Keratinocyte (primary cell): ENCODE measurements at regions not wholly inside any gene's neighbourhood (a gene's known extent, or its start where the extent isn't known, plus 50 kb on each side); places are given as distances from the start of the nearest gene placed in this dataset.

Source experiments
- DNase-seq: peaks from one replicate; pipeline ENCODE4 v3.0.0-alpha.2; 2011; ENCODE audit warnings: low read depth, missing footprints, low spot score
- FAIRE-seq: peaks from 2 replicates; lab custom pipeline; 2011; peaks lifted over from hg19 to GRCh38; lab: Jason Lieb, UNC
- H2AFZ ChIP-seq: 2 replicates; pipeline ENCODE4 v1.6.0; 2012; ENCODE audit warnings: low read length, control low read depth, inconsistent platforms; ENCODE audit not compliant: control insufficient read depth
- H3K27ac ChIP-seq: 2 replicates; pipeline ENCODE4 v1.5.1; 2011; ENCODE audit warnings: low read length; ENCODE audit not compliant: control insufficient read depth, insufficient read depth
- H3K27me3 ChIP-seq: 3 replicates; pipeline ENCODE4 v1.6.0; 2011; ENCODE audit warnings: low read length; ENCODE audit not compliant: control insufficient read depth, insufficient read depth; ENCODE audit errors: extremely low read depth
- H3K36me3 ChIP-seq, 2 experiments: 2 replicates in 1 of 2; 3 replicates in 1 of 2; pipeline ENCODE4 v1.5.1; 2011; ENCODE audit warnings: low read length in 2 of 2, mild to moderate bottlenecking in 1 of 2; ENCODE audit not compliant: control insufficient read depth in 2 of 2, insufficient read depth in 2 of 2; ENCODE audit errors: extremely low read depth in 1 of 2
- H3K4me1 ChIP-seq: 3 replicates; pipeline ENCODE4 v1.5.1; 2011; ENCODE audit warnings: low read length; ENCODE audit not compliant: control insufficient read depth, insufficient read depth; ENCODE audit errors: extremely low read depth
- H3K4me2 ChIP-seq: 3 replicates; pipeline ENCODE4 v1.6.0; 2011; ENCODE audit warnings: low read depth, low read length; ENCODE audit not compliant: control insufficient read depth, insufficient read depth; ENCODE audit errors: extremely low read depth
- H3K4me3 ChIP-seq, 3 experiments: fragments of 200-600 bp in 1 of 3; sonication (generic) in 1 of 3; 2 replicates in 2 of 3; 3 replicates in 1 of 3; pipeline ENCODE4 v1.5.1; 2011 to 2016; ENCODE audit warnings: low read length in 3 of 3, mild to moderate bottlenecking in 3 of 3, control low read depth in 2 of 3, inconsistent platforms in 1 of 3, low read depth in 1 of 3, mixed read lengths in 1 of 3, mixed run types in 1 of 3, moderate library complexity in 1 of 3; ENCODE audit not compliant: control insufficient read depth in 2 of 3, insufficient read depth in 2 of 3; ENCODE audit errors: extremely low read depth in 1 of 3
- H3K79me2 ChIP-seq: 2 replicates; pipeline ENCODE4 v1.6.0; 2012; ENCODE audit warnings: low read length; ENCODE audit not compliant: control insufficient read depth, insufficient read depth
- H3K9ac ChIP-seq: 3 replicates; pipeline ENCODE4 v1.6.0; 2011; ENCODE audit warnings: low read length; ENCODE audit not compliant: control insufficient read depth, insufficient read depth; ENCODE audit errors: extremely low read depth
- H3K9me1 ChIP-seq: 3 replicates; pipeline ENCODE4 v1.6.0; 2011; ENCODE audit warnings: low read length; ENCODE audit not compliant: control insufficient read depth, insufficient read depth; ENCODE audit errors: extremely low read depth
- H3K9me3 ChIP-seq: 2 replicates; pipeline ENCODE4 v1.5.1; 2012; ENCODE audit warnings: low read depth, low read length; ENCODE audit not compliant: control insufficient read depth
- H4K20me1 ChIP-seq: 3 replicates; pipeline ENCODE4 v1.6.0; 2011; ENCODE audit warnings: low read length; ENCODE audit not compliant: control insufficient read depth, insufficient read depth; ENCODE audit errors: extremely low read depth
- CTCF ChIP-seq, 3 experiments: IDR thresholded peaks in 1 of 3; conservative IDR thresholded peaks in 1 of 3; optimal IDR thresholded peaks in 1 of 3; 2 replicates in 2 of 3; 3 replicates in 1 of 3; pipeline versions ENCODE3 to v1.5.1; 2011; ENCODE audit warnings: low read length in 3 of 3, mild to moderate bottlenecking in 3 of 3, moderate library complexity in 2 of 3, control low read depth in 1 of 3, inconsistent platforms in 1 of 3; ENCODE audit not compliant: insufficient read depth in 2 of 3; ENCODE audit errors: extremely low read depth in 1 of 3
- EZH2 ChIP-seq: IDR thresholded peaks from one replicate; pipeline ENCODE4 v1.6.1; 2012; ENCODE audit warnings: inconsistent platforms, mild to moderate bottlenecking, low read length, moderate library complexity
- dilution Hi-C: fragments of 300-500 bp; cut with MboI; formaldehyde crosslinking; loops from one replicate; pipeline ENCODE4 v1.7.0; 2020; ENCODE audit warnings: low sequenced_read_pairs; ENCODE audit not compliant: extremely low pct_ligation_motif_present

GRCh38 chr3:1945698-1946097 lies 153.0 kb upstream of the CNTN4 start:
- no peak for TF ChIP-seq CTCF (optimal IDR thresholded peaks at IDR 0.05 in 1 of 3, IDR thresholded peaks at IDR 0.05 in 1 of 3, conservative IDR thresholded peaks at IDR 0.05 in 1 of 3; ENCODE audit: extremely low read depth in 1 of 3, insufficient read depth in 2 of 3, low read length in 3 of 3)
- no peaks in the 10 kb centered on the region for H4K20me1 ChIP-seq
- no peak overlapping the region for H2AFZ ChIP-seq
- no peaks in the 10 kb centered on the region for H3K4me1 ChIP-seq
- H3K4me2 ChIP-seq: no peak overlapping the region
- H3K27ac ChIP-seq: no peak overlapping the region
- no peaks in the 10 kb centered on the region for H3K36me3 ChIP-seq
- no peak for FAIRE-seq
- H3K9me1 ChIP-seq: no peaks in the 10 kb centered on the region
- no peaks in the 10 kb centered on the region for H3K79me2 ChIP-seq
- H3K27me3 ChIP-seq: no peaks in the 10 kb centered on the region
- DNase-seq: no peak
- dilution Hi-C loops: no loop called here
- no peak overlapping the region for H3K9ac ChIP-seq
- H3K4me3 ChIP-seq: no peak overlapping the region
- H3K9me3 ChIP-seq: no peaks in the 10 kb centered on the region

GRCh38 chr3:1953536-1953935 lies 145.1 kb upstream of the CNTN4 start:
- H3K4me1 ChIP-seq: no peaks in the 10 kb centered on the region
- no peaks in the 10 kb centered on the region for H3K79me2 ChIP-seq
- no peak overlapping the region for H3K9ac ChIP-seq
- no peaks in the 10 kb centered on the region for H3K9me1 ChIP-seq
- no peak overlapping the region for H3K4me2 ChIP-seq
- no peak for FAIRE-seq
- H4K20me1 ChIP-seq: no peaks in the 10 kb centered on the region
- H3K36me3 ChIP-seq: no peaks in the 10 kb centered on the region
- no peaks in the 10 kb centered on the region for H3K9me3 ChIP-seq
- TF ChIP-seq CTCF (optimal IDR thresholded peaks at IDR 0.05 in 1 of 3, IDR thresholded peaks at IDR 0.05 in 1 of 3, conservative IDR thresholded peaks at IDR 0.05 in 1 of 3; ENCODE audit: extremely low read depth in 1 of 3, insufficient read depth in 2 of 3, low read length in 3 of 3): no peak
- TF ChIP-seq EZH2: no peak
- DNase-seq: no peak
- no peak overlapping the region for H3K4me3 ChIP-seq
- H2AFZ ChIP-seq: no peak overlapping the region
- H3K27me3 ChIP-seq: no peaks in the 10 kb centered on the region
- dilution Hi-C loops: no loop called here
- no peak overlapping the region for H3K27ac ChIP-seq
